ENCODE measurements at regions not wholly inside any gene's neighbourhood (a gene's known extent, or its start where the extent isn't known, plus 50 kb on each side); places are given as distances from the start of the nearest gene placed in this dataset.

DNA sequence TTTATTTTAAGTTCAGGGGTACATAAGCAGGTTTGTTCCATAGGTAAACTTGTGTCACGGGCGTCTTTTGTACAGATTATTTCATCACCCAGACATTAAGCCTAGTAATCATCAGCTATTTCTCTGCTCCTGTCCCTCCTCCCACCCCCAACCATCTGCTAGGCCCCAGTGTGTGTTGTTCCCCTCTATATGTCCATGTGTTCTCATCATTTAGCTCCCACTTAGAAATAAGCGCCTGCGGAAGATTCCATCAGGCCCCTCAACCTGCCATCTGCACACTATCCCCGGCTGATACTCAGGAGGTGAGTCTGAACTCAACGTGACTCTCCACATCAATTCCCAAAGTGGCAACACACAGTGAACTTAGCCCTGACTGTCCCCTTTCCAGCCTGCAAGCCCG is 228.0 kb upstream of the SYNDIG1 start:
- TF ChIP-seq, protein P1, sequence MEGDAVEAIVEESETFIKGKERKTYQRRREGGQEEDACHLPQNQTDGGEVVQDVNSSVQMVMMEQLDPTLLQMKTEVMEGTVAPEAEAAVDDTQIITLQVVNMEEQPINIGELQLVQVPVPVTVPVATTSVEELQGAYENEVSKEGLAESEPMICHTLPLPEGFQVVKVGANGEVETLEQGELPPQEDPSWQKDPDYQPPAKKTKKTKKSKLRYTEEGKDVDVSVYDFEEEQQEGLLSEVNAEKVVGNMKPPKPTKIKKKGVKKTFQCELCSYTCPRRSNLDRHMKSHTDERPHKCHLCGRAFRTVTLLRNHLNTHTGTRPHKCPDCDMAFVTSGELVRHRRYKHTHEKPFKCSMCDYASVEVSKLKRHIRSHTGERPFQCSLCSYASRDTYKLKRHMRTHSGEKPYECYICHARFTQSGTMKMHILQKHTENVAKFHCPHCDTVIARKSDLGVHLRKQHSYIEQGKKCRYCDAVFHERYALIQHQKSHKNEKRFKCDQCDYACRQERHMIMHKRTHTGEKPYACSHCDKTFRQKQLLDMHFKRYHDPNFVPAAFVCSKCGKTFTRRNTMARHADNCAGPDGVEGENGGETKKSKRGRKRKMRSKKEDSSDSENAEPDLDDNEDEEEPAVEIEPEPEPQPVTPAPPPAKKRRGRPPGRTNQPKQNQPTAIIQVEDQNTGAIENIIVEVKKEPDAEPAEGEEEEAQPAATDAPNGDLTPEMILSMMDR (IDR thresholded peaks at IDR 0.05), result no peak
- no peak for TF ChIP-seq POLR2AphosphoS5 (IDR thresholded peaks at IDR 0.05)

All from sigmoid colon (tissue), 4 donors.